Fibroblast of pulmonary artery (primary cell): ENCODE measurements at regions not wholly inside any gene's neighbourhood (a gene's known extent, or its start where the extent isn't known, plus 50 kb on each side); places are given as distances from the start of the nearest gene placed in this dataset.

Experiments
- DNase-seq: peaks from one replicate; pipeline ENCODE4 v3.0.0-alpha.2; 2010; ENCODE audit warnings: low read depth
- H3K4me3 ChIP-seq: replicated peaks from 2 replicates; pipeline ENCODE4 v1.5.1; 2011; ENCODE audit warnings: low read depth, mild to moderate bottlenecking, control low read depth, low read length, moderate library complexity
- CTCF ChIP-seq: IDR thresholded peaks from 2 replicates; pipeline ENCODE4 v1.5.1; 2011; ENCODE audit warnings: mild to moderate bottlenecking, control low read depth, low read length, inconsistent platforms; ENCODE audit errors: missing control alignments

- no peak for DNase-seq
- H3K4me3 ChIP-seq: no peak overlapping the region
- no peak for TF ChIP-seq CTCF
These were observed 308.5 kb upstream of the TFPI start for GRCh38 chr2:187862715-187863114.

GRCh38 chr2:187865025-187865424 lies 310.8 kb upstream of the TFPI start:
- H3K4me3 ChIP-seq: no peak overlapping the region
- TF ChIP-seq CTCF: no peak
- DNase-seq: no peak

- DNase-seq: no peak
- no peak overlapping the region for H3K4me3 ChIP-seq
- TF ChIP-seq CTCF: no peak
These were observed 312.9 kb upstream of the TFPI start for GRCh38 chr2:187867165-187867564.

- no peak overlapping the region for H3K4me3 ChIP-seq
- DNase-seq: no peak
- TF ChIP-seq CTCF: no peak
These were observed 315.0 kb upstream of the TFPI start for GRCh38 chr2:187869195-187869594.

GRCh38 chr2:187871506-187871905 lies 317.3 kb upstream of the TFPI start:
- TF ChIP-seq CTCF: no peak
- DNase-seq: no peak
- H3K4me3 ChIP-seq: no peak overlapping the region

GRCh38 chr2:187873132-187873531 lies 318.9 kb upstream of the TFPI start:
- H3K4me3 ChIP-seq: no peak overlapping the region
- DNase-seq: no peak
- TF ChIP-seq CTCF: no peak

- TF ChIP-seq CTCF: no peak
- H3K4me3 ChIP-seq: no peak overlapping the region
- peak; percentile 11 for DNase-seq
These were observed 320.6 kb upstream of the TFPI start for GRCh38 chr2:187874786-187875185.
